K562 (cell line): ENCODE measurements at regions not wholly inside any gene's neighbourhood (a gene's known extent, or its start where the extent isn't known, plus 50 kb on each side); places are given as distances from the start of the nearest gene placed in this dataset.

Source experiments
- ATAC-seq: fragments of 200-7000 bp; cut with Tn5 transposase; 3 replicates; pipeline ENCODE4 v1.9.1; 2020; ENCODE audit warnings: moderate library complexity
- BruUV-seq: library from RNA; stranded (reverse); fragments of 400-500 nt; replicated peaks from 2 replicates; lab custom pipeline; 2021; lab: Mats Ljungman, UMichigan
- CTCF ChIA-PET: fragments of 300-600 bp; formaldehyde crosslinking; extraction: SDS; loops from one replicate; lab custom pipeline; 2021; ENCODE audit warnings: low intra/inter-chr PET ratio; lab: Yijun Ruan, JAX
- POLR2A ChIA-PET: fragments of 300-600, 350-650 bp; sonication (Branson Sonifier 250); formaldehyde crosslinking; extraction: SDS; loops from one replicate; lab custom pipeline; 2021; ENCODE audit warnings: antibody characterized with exemption, inconsistent platforms; lab: Yijun Ruan, JAX
- DNase-seq, 4 experiments: peaks; one replicate each; pipeline versions ENCODE4 v3.0.0 to v3.0.0-alpha.2; 2011 to 2018; ENCODE audit warnings: low spot score in 3 of 4, mixed read lengths in 3 of 4; ENCODE audit errors: extremely low read depth in 1 of 4
- FAIRE-seq: peaks from 2 replicates; lab custom pipeline; 2011; peaks lifted over from hg19 to GRCh38; lab: Jason Lieb, UNC
- H2AFZ ChIP-seq: 2 replicates; pipeline ENCODE4 v1.6.0; 2011; ENCODE audit warnings: low read depth, low read length, control low read depth, inconsistent platforms
- H3K27ac ChIP-seq: fragments of 200-600 bp; 3 replicates; pipeline ENCODE4 v1.8.0; 2011; ENCODE audit warnings: low read depth, mild to moderate bottlenecking, control low read depth, inconsistent platforms, low read length, moderate library complexity, mixed read lengths; ENCODE audit errors: extremely low read depth
- H3K27me3 ChIP-seq, 2 experiments: fragments of 300-600 bp in 1 of 2; 2 replicates in 1 of 2; 3 replicates in 1 of 2; pipeline versions ENCODE4 v1.6.0 to v1.8.0; 2011; ENCODE audit warnings: inconsistent platforms in 2 of 2, low read length in 2 of 2, mild to moderate bottlenecking in 1 of 2, mixed read lengths in 1 of 2, moderate library complexity in 1 of 2; ENCODE audit not compliant: control insufficient read depth in 2 of 2, insufficient read depth in 2 of 2
- H3K36me3 ChIP-seq: fragments of 300-600 bp; 3 replicates; pipeline ENCODE4 v1.8.0; 2011; ENCODE audit warnings: mild to moderate bottlenecking, low read length, inconsistent platforms; ENCODE audit not compliant: control insufficient read depth, insufficient read depth
- H3K4me1 ChIP-seq, 2 experiments: fragments of 200-600 bp in 1 of 2; replicated peaks in 1 of 2; 2 replicates in 1 of 2; 3 replicates in 1 of 2; pipeline versions ENCODE4 v1.5.1 to v1.8.0; 2011; ENCODE audit warnings: inconsistent platforms in 2 of 2, low read length in 2 of 2, mild to moderate bottlenecking in 1 of 2, mixed read lengths in 1 of 2, moderate library complexity in 1 of 2; ENCODE audit not compliant: control insufficient read depth in 2 of 2, insufficient read depth in 2 of 2
- H3K4me2 ChIP-seq: 2 replicates; pipeline ENCODE4 v1.6.1; 2011; ENCODE audit warnings: low read length, control low read depth, inconsistent platforms, mixed read lengths; ENCODE audit not compliant: insufficient read depth
- H3K4me3 ChIP-seq: fragments of 200-600 bp; sonication (generic), shearing (Covaris generic); 2 replicates; pipeline ENCODE4 v1.5.1; 2016; ENCODE audit warnings: control low read depth, inconsistent platforms
- H3K79me2 ChIP-seq: fragments of 200-600 bp; 3 replicates; pipeline ENCODE4 v1.8.0; 2011; ENCODE audit warnings: low read length, inconsistent platforms; ENCODE audit not compliant: control insufficient read depth, insufficient read depth
- H3K9ac ChIP-seq, 2 experiments: 2 replicates each; pipeline versions ENCODE4 v1.6.0 to v1.6.1; 2011; ENCODE audit warnings: low read depth in 2 of 2, low read length in 2 of 2, control low read depth in 1 of 2, inconsistent platforms in 1 of 2, mild to moderate bottlenecking in 1 of 2, mixed read lengths in 1 of 2; ENCODE audit not compliant: insufficient read depth in 1 of 2
- H3K9me1 ChIP-seq: one replicate; pipeline ENCODE4 v1.6.0; 2011; ENCODE audit warnings: inconsistent platforms, mild to moderate bottlenecking, low read length, moderate library complexity; ENCODE audit not compliant: control insufficient read depth, insufficient read depth
- H3K9me3 ChIP-seq: replicated peaks from 2 replicates; pipeline ENCODE4 v1.5.1; 2011; ENCODE audit warnings: low read depth, low read length, inconsistent platforms; ENCODE audit not compliant: control insufficient read depth, insufficient read depth
- H4K20me1 ChIP-seq: replicated peaks from 2 replicates; pipeline ENCODE4 v1.6.1; 2011; ENCODE audit warnings: low read length, inconsistent platforms, mixed read lengths; ENCODE audit not compliant: control insufficient read depth, insufficient read depth
- BRF1 ChIP-seq: IDR thresholded peaks from 3 replicates; pipeline ENCODE4 v1.6.1; 2011; ENCODE audit warnings: borderline replicate concordance, mild to moderate bottlenecking; ENCODE audit not compliant: insufficient read length; ENCODE audit errors: extremely low read depth
- EHMT2 ChIP-seq: fragments of 450-650 bp; IDR thresholded peaks from 2 replicates; pipeline ENCODE4 v1.6.1; 2018; ENCODE audit warnings: antibody characterized with exemption
- EWSR1 ChIP-seq: fragments of 450-650 bp; IDR thresholded peaks from 2 replicates; pipeline ENCODE4 v1.6.1; 2018; ENCODE audit warnings: borderline replicate concordance, mild to moderate bottlenecking, low read depth, moderate library complexity; ENCODE audit not compliant: partially characterized antibody
- FOXJ3 ChIP-seq: sonication (generic); formaldehyde crosslinking; IDR thresholded peaks from 2 replicates; pipeline ENCODE4 v1.4.0; 2020; ENCODE audit warnings: mild to moderate bottlenecking, missing genetic modification reagents
- GABPB2 ChIP-seq: fragments of 250-450 bp; sonication (Bioruptor Pico); conservative IDR thresholded peaks from 2 replicates; pipeline ENCODE4 v1.5.1; 2021; ENCODE audit warnings: mild to moderate bottlenecking
- HNRNPLL ChIP-seq: fragments of 200-400 bp; formaldehyde crosslinking; IDR thresholded peaks from 2 replicates; pipeline ENCODE4 v1.6.1; 2017; ENCODE audit warnings: low read length, low read depth, mild to moderate bottlenecking; ENCODE audit not compliant: poor library complexity, severe bottlenecking
- MNT ChIP-seq, 2 experiments: fragments of 450-650 bp; conservative IDR thresholded peaks; 2 replicates each; pipeline ENCODE4 v1.6.1; 2017; ENCODE audit warnings: mild to moderate bottlenecking in 2 of 2, moderate library complexity in 2 of 2
- MYBL2 ChIP-seq, 2 experiments: fragments of 450-650 bp in 1 of 2; sonication (generic) in 1 of 2; formaldehyde crosslinking in 1 of 2; IDR thresholded peaks; 2 replicates each; pipeline versions ENCODE4 v1.6.1 to v1.8.1; 2017 to 2022; ENCODE audit warnings: borderline replicate concordance in 1 of 2, inconsistent platforms in 1 of 2, low read depth in 1 of 2, mild to moderate bottlenecking in 1 of 2, missing genetic modification reagents in 1 of 2, moderate library complexity in 1 of 2
- ZBTB7A ChIP-seq: IDR thresholded peaks from 2 replicates; pipeline ENCODE4 v1.6.1; 2011; ENCODE audit warnings: low read depth, mild to moderate bottlenecking, low read length, moderate library complexity, borderline replicate concordance; ENCODE audit not compliant: control insufficient read depth
- ZNF197 ChIP-seq: fragments of 200-800 bp; sonication (Bioruptor generic); IDR thresholded peaks from 2 replicates; pipeline ENCODE4 v1.6.1; 2016; ENCODE audit warnings: low read depth, missing genetic modification characterization, missing compliant biosample characterization
- ZNF217 ChIP-seq: sonication (generic); formaldehyde crosslinking; IDR thresholded peaks from 2 replicates; pipeline ENCODE4 v1.8.0; 2022; ENCODE audit warnings: mild to moderate bottlenecking, missing genetic modification reagents
- ZNF282 ChIP-seq: sonication (generic); formaldehyde crosslinking; IDR thresholded peaks from 2 replicates; pipeline ENCODE4 v1.8.1; 2023; ENCODE audit warnings: missing genetic modification reagents
- ZNF347 ChIP-seq: fragments of 450-650 bp; formaldehyde crosslinking; IDR thresholded peaks from 2 replicates; pipeline ENCODE4 v1.4.0; 2020; ENCODE audit warnings: low read depth, mild to moderate bottlenecking, moderate library complexity
- ZNF583 ChIP-seq: fragments of 250-450 bp; sonication (Bioruptor Pico); IDR thresholded peaks from 2 replicates; pipeline ENCODE4 v1.4.0; 2020
- ZNF639 ChIP-seq, 2 experiments: fragments of 200-800 bp in 1 of 2; sonication (Bioruptor generic) in 1 of 2; sonication (generic) in 1 of 2; formaldehyde crosslinking in 1 of 2; IDR thresholded peaks in 1 of 2; conservative IDR thresholded peaks in 1 of 2; 2 replicates each; pipeline versions ENCODE4 v1.5.0 to v1.6.1; 2016 to 2020; ENCODE audit warnings: missing compliant biosample characterization in 1 of 2, missing genetic modification characterization in 1 of 2, missing genetic modification reagents in 1 of 2
- ZNF778 ChIP-seq: fragments of 450-650 bp; formaldehyde crosslinking; IDR thresholded peaks from 2 replicates; pipeline ENCODE4 v1.4.0; 2020; ENCODE audit warnings: mild to moderate bottlenecking, moderate library complexity
- ZNF830 ChIP-seq: fragments of 250-450 bp; sonication (Bioruptor Pico); IDR thresholded peaks from 2 replicates; pipeline ENCODE4 v1.5.0; 2021; ENCODE audit warnings: mild to moderate bottlenecking
- WGBS: fragments of 100-300 bp; shearing (Covaris generic); methylation state at CpG from one replicate; pipeline ENCODE4 v1.1.6; 2016; ENCODE audit warnings: low coverage, mixed read lengths; ENCODE audit not compliant: insufficient coverage; ENCODE audit errors: missing lambda C conversion rate; 5-methylcytosine and 5-hydroxymethylcytosine counted together
- in situ Hi-C: fragments of 300-500 bp; cut with MboI; formaldehyde crosslinking; loops from 4 replicates; pipeline ENCODE4 v1.15.0; 2018; ENCODE audit warnings: inconsistent platforms, mixed read lengths
- intact Hi-C: fragments of 100-400 bp; cut with micrococcal nuclease; formaldehyde crosslinking; loops from 2 replicates; pipeline ENCODE4 v1.14.2; 2022

- Histone ChIP-seq H3K27ac (no peak overlapping the region), H3K4me1 (no peaks in the 10 kb centered on the region), H3K27me3 (no peaks in the 10 kb centered on the region), H2AFZ (no peak overlapping the region), H3K79me2 (no peaks in the 10 kb centered on the region), H3K9ac (no peak overlapping the region), H3K9me1 (no peaks in the 10 kb centered on the region), H3K9me3 (no peaks in the 10 kb centered on the region), H3K4me3 (no peak overlapping the region), H4K20me1 (no peaks in the 10 kb centered on the region), H3K4me2 (no peak overlapping the region), H3K36me3 (no peaks in the 10 kb centered on the region)
- POLR2A ChIA-PET: no interaction called here
- BruUV-seq: no TSS peak
- FAIRE-seq (no peak), DNase-seq (no peak), ATAC-seq (no peak)
- intact Hi-C loops (no loop called here), in situ Hi-C loops (no loop called here)
- CTCF ChIA-PET: no interaction called here
- TF ChIP-seq ZNF347 (CRISPR knock-in tag) (no peak), ZBTB7A (no peak), ZNF197 (CRISPR knock-in tag) (no peak), ZNF830 (no peak), ZNF217 (CRISPR knock-in tag) (no peak), ZNF778 (no peak), ZNF583 (CRISPR knock-in tag) (no peak), ZNF639 (CRISPR knock-in tag; conservative IDR thresholded peaks at IDR 0.05 in 1 of 2, IDR thresholded peaks at IDR 0.05 in 1 of 2) (no peak), BRF1 (no peak), GABPB2 (CRISPR knock-in tag) (no peak), FOXJ3 (no peak), ZNF282 (CRISPR knock-in tag) (no peak), MYBL2 (IDR thresholded peaks at IDR 0.05; ENCODE audit: low read depth) (no peak), MYBL2 (CRISPR knock-in tag; IDR thresholded peaks at IDR 0.05; ENCODE audit: borderline replicate concordance) (no peak), EHMT2 (no peak), HNRNPLL (no peak), MNT (conservative IDR thresholded peaks at IDR 0.05) (no peak), EWSR1 (no peak)
- WGBS: 0% methylated on average over 1 of the region's 2 CpGs
These were observed 63.3 kb downstream of the POU4F1 start for GRCh38 chr13:78540058-78540457.
